ENCODE measurements at regions not wholly inside any gene's neighbourhood (a gene's known extent, or its start where the extent isn't known, plus 50 kb on each side); places are given as distances from the start of the nearest gene placed in this dataset.

GRCh38 chr1:203424861-203425662, 50.5 kb upstream of the PRELP start:
- TF ChIP-seq CTCF (IDR thresholded peaks at IDR 0.05) = no peak
- TF ChIP-seq POLR2A (IDR thresholded peaks at IDR 0.05) = no peak

Data from adrenal gland (tissue), 5 donors.